GM18909 (cell line): ENCODE measurements at regions not wholly inside any gene's neighbourhood (a gene's known extent, or its start where the extent isn't known, plus 50 kb on each side); places are given as distances from the start of the nearest gene placed in this dataset.

Experiments used
- ATAC-seq: cut with Tn5 transposase; IDR thresholded peaks from one replicate; pipeline ENCODE4 v1.9.1; 2021; ENCODE audit warnings: mild to moderate bottlenecking; ENCODE audit not compliant: unreplicated experiment, poor library complexity

GRCh38 chr4:13190093-13190721, 293.9 kb downstream of the RAB28 start:
- ATAC-seq = no peak

GRCh38 chr4:13184199-13184598, 299.9 kb downstream of the RAB28 start:
- no peak for ATAC-seq

- ATAC-seq = no peak
Observed at GRCh38 chr4:13182133-13182532, 302.0 kb downstream of the RAB28 start.

GRCh38 chr4:13181681-13182080, 302.5 kb downstream of the RAB28 start:
- no peak for ATAC-seq

- ATAC-seq = no peak
Observed at GRCh38 chr4:13180701-13181100, 303.4 kb downstream of the RAB28 start.

- ATAC-seq = no peak
Observed at GRCh38 chr4:13178621-13179020, 305.5 kb downstream of the RAB28 start.

- ATAC-seq = no peak
Observed at GRCh38 chr4:13176741-13177142, 307.4 kb downstream of the RAB28 start.

GRCh38 chr4:13174926-13175325, 309.2 kb downstream of the RAB28 start:
- no peak for ATAC-seq

GRCh38 chr4:13174001-13174400, 310.1 kb downstream of the RAB28 start:
- no peak for ATAC-seq

GRCh38 chr4:13171292-13172057, 312.7 kb downstream of the RAB28 start:
- no peak for ATAC-seq

GRCh38 chr4:13169731-13170525, 314.2 kb downstream of the RAB28 start:
- ATAC-seq = no peak

- ATAC-seq = no peak
Observed at GRCh38 chr4:13168326-13168725, 315.8 kb downstream of the RAB28 start.

- no peak for ATAC-seq
Observed at GRCh38 chr4:13166214-13166613, 317.9 kb downstream of the RAB28 start.

- no peak for ATAC-seq
Observed at GRCh38 chr4:13164783-13165331, 319.3 kb downstream of the RAB28 start.

- no peak for ATAC-seq
Observed at GRCh38 chr4:13162886-13163285, 321.3 kb downstream of the RAB28 start.

GRCh38 chr4:13160920-13161319, 323.2 kb downstream of the RAB28 start:
- no peak for ATAC-seq

GRCh38 chr4:13159041-13159620, 325.0 kb downstream of the RAB28 start:
- ATAC-seq = no peak

GRCh38 chr4:13151194-13151593, 332.9 kb downstream of the RAB28 start:
- ATAC-seq = no peak

GRCh38 chr4:13143222-13144070, 340.7 kb downstream of the RAB28 start:
- no peak for ATAC-seq

GRCh38 chr4:13142726-13143125, 341.4 kb downstream of the RAB28 start:
- no peak for ATAC-seq
